Duodenal mucosa (tissue), 2 donors: ENCODE measurements at regions not wholly inside any gene's neighbourhood (a gene's known extent, or its start where the extent isn't known, plus 50 kb on each side); places are given as distances from the start of the nearest gene placed in this dataset.

ENCODE experiments used
- H3K27ac ChIP-seq: one replicate; pipeline ENCODE4 v1.7.0; 2013; ENCODE audit warnings: low read depth, low read length
- H3K27me3 ChIP-seq, 2 donors: one replicate each; pipeline ENCODE4 v1.7.0; 2013; ENCODE audit warnings: low read length in 2 of 2, control low read depth in 1 of 2; ENCODE audit not compliant: insufficient read depth in 2 of 2, control insufficient read depth in 1 of 2
- H3K36me3 ChIP-seq, 2 donors: one replicate each; pipeline ENCODE4 v1.7.0; 2013; ENCODE audit warnings: low read length in 2 of 2, control low read depth in 1 of 2; ENCODE audit not compliant: insufficient read depth in 2 of 2, control insufficient read depth in 1 of 2
- H3K4me1 ChIP-seq, 2 donors: one replicate each; pipeline ENCODE4 v1.7.0; 2013; ENCODE audit warnings: low read length in 2 of 2, control low read depth in 1 of 2; ENCODE audit not compliant: insufficient read depth in 2 of 2, control insufficient read depth in 1 of 2
- H3K4me3 ChIP-seq, 2 donors: one replicate each; pipeline ENCODE4 v1.7.0; 2013; ENCODE audit warnings: low read length in 2 of 2, low read depth in 1 of 2
- H3K9ac ChIP-seq, 2 donors: one replicate each; pipeline ENCODE4 v1.7.0; 2013; ENCODE audit warnings: low read length in 2 of 2, low read depth in 1 of 2
- H3K9me3 ChIP-seq, 2 donors: one replicate each; pipeline ENCODE4 v1.7.0; 2013; ENCODE audit warnings: low read length in 2 of 2, control low read depth in 1 of 2; ENCODE audit not compliant: control insufficient read depth in 1 of 2

GRCh38 chr13:74895042-74895796 lies 586.8 kb downstream of the TBC1D4 start:
- H3K9me3 ChIP-seq, result no peaks in the 10 kb centered on the region
- no peak overlapping the region for H3K4me3 ChIP-seq
- no peak overlapping the region for H3K9ac ChIP-seq
- H3K4me1 ChIP-seq, result no peaks in the 10 kb centered on the region
- H3K36me3 ChIP-seq, result no peaks in the 10 kb centered on the region
- no peak overlapping the region for H3K27ac ChIP-seq
- H3K27me3 ChIP-seq, result no peaks in the 10 kb centered on the region

- no peaks in the 10 kb centered on the region for H3K4me1 ChIP-seq
- H3K4me3 ChIP-seq, result no peak overlapping the region
- H3K36me3 ChIP-seq, result no peaks in the 10 kb centered on the region
- H3K9me3 ChIP-seq, result no peaks in the 10 kb centered on the region
- H3K27me3 ChIP-seq, result no peaks in the 10 kb centered on the region
- no peak overlapping the region for H3K9ac ChIP-seq
- no peak overlapping the region for H3K27ac ChIP-seq
Measured at GRCh38 chr13:74892096-74892495, 589.9 kb downstream of the TBC1D4 start.

- Histone ChIP-seq H3K27me3 (no peaks in the 10 kb centered on the region), H3K4me1 (no peaks in the 10 kb centered on the region), H3K4me3 (no peak overlapping the region), H3K9ac (no peak overlapping the region), H3K9me3 (no peaks in the 10 kb centered on the region), H3K36me3 (no peaks in the 10 kb centered on the region), H3K27ac (no peak overlapping the region)
Measured at GRCh38 chr13:74891610-74892009, 590.4 kb downstream of the TBC1D4 start.

- Histone ChIP-seq H3K4me3 (no peak overlapping the region), H3K27me3 (no peaks in the 10 kb centered on the region), H3K4me1 (no peaks in the 10 kb centered on the region), H3K9ac (no peak overlapping the region), H3K9me3 (no peaks in the 10 kb centered on the region), H3K36me3 (no peaks in the 10 kb centered on the region), H3K27ac (no peak overlapping the region)
Measured at GRCh38 chr13:74889321-74889720, 592.6 kb downstream of the TBC1D4 start.

GRCh38 chr13:74886502-74886901 lies 595.5 kb downstream of the TBC1D4 start:
- H3K27me3 ChIP-seq, result no peaks in the 10 kb centered on the region
- no peaks in the 10 kb centered on the region for H3K9me3 ChIP-seq
- no peaks in the 10 kb centered on the region for H3K36me3 ChIP-seq
- no peak overlapping the region for H3K4me3 ChIP-seq
- H3K4me1 ChIP-seq, result no peaks in the 10 kb centered on the region
- no peak overlapping the region for H3K9ac ChIP-seq
- H3K27ac ChIP-seq, result no peak overlapping the region

- Histone ChIP-seq H3K4me3 (no peak overlapping the region), H3K4me1 (no peaks in the 10 kb centered on the region), H3K27ac (no peak overlapping the region), H3K36me3 (no peaks in the 10 kb centered on the region), H3K9me3 (no peaks in the 10 kb centered on the region), H3K9ac (no peak overlapping the region), H3K27me3 (no peaks in the 10 kb centered on the region)
Measured at GRCh38 chr13:74883834-74884233, 598.1 kb downstream of the TBC1D4 start.

- H3K9ac ChIP-seq, result no peak overlapping the region
- no peaks in the 10 kb centered on the region for H3K4me1 ChIP-seq
- H3K36me3 ChIP-seq, result no peaks in the 10 kb centered on the region
- H3K27ac ChIP-seq, result no peak overlapping the region
- H3K27me3 ChIP-seq, result no peaks in the 10 kb centered on the region
- no peak overlapping the region for H3K4me3 ChIP-seq
- H3K9me3 ChIP-seq, result no peaks in the 10 kb centered on the region
Measured at GRCh38 chr13:74871369-74872070, 610.4 kb downstream of the TBC1D4 start.

- Histone ChIP-seq H3K9ac (no peak overlapping the region), H3K9me3 (no peaks in the 10 kb centered on the region), H3K36me3 (no peaks in the 10 kb centered on the region), H3K27ac (no peak overlapping the region), H3K4me1 (no peaks in the 10 kb centered on the region), H3K4me3 (no peak overlapping the region), H3K27me3 (no peaks in the 10 kb centered on the region)
Measured at GRCh38 chr13:74870865-74871264, 611.1 kb downstream of the TBC1D4 start.

GRCh38 chr13:74869846-74870245 lies 612.1 kb downstream of the TBC1D4 start:
- no peak overlapping the region for H3K4me3 ChIP-seq
- H3K9me3 ChIP-seq, result no peaks in the 10 kb centered on the region
- no peak overlapping the region for H3K9ac ChIP-seq
- no peaks in the 10 kb centered on the region for H3K36me3 ChIP-seq
- H3K27me3 ChIP-seq, result no peaks in the 10 kb centered on the region
- no peak overlapping the region for H3K27ac ChIP-seq
- no peaks in the 10 kb centered on the region for H3K4me1 ChIP-seq

GRCh38 chr13:74868049-74868448 lies 613.9 kb downstream of the TBC1D4 start:
- Histone ChIP-seq H3K9me3 (no peaks in the 10 kb centered on the region), H3K4me1 (no peaks in the 10 kb centered on the region), H3K27ac (no peak overlapping the region), H3K27me3 (no peaks in the 10 kb centered on the region), H3K9ac (no peak overlapping the region), H3K4me3 (no peak overlapping the region), H3K36me3 (no peaks in the 10 kb centered on the region)
